ENCODE measurements at regions not wholly inside any gene's neighbourhood (a gene's known extent, or its start where the extent isn't known, plus 50 kb on each side); places are given as distances from the start of the nearest gene placed in this dataset.

DNA sequence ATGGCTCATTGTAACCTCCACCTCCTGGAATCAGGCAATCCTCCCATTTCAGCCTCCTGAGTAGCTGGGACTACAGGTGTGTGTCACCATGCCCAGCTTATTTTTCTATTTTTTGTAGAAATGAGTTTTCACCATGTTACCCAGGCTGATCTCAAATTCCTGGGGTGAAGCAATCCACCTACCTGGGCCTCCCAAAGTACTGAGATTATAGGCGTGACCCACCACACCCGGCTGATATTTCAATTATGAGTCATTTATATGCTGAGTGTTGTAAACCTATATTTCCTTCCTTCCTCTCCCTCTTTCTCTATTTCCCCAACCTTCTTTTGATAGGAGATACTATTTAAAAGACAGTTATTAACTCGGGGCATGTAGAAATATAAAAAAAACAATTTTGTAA, 469.6 kb upstream of the ID2 start:
- TF ChIP-seq, protein P1, sequence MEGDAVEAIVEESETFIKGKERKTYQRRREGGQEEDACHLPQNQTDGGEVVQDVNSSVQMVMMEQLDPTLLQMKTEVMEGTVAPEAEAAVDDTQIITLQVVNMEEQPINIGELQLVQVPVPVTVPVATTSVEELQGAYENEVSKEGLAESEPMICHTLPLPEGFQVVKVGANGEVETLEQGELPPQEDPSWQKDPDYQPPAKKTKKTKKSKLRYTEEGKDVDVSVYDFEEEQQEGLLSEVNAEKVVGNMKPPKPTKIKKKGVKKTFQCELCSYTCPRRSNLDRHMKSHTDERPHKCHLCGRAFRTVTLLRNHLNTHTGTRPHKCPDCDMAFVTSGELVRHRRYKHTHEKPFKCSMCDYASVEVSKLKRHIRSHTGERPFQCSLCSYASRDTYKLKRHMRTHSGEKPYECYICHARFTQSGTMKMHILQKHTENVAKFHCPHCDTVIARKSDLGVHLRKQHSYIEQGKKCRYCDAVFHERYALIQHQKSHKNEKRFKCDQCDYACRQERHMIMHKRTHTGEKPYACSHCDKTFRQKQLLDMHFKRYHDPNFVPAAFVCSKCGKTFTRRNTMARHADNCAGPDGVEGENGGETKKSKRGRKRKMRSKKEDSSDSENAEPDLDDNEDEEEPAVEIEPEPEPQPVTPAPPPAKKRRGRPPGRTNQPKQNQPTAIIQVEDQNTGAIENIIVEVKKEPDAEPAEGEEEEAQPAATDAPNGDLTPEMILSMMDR (IDR thresholded peaks at IDR 0.05), result no peak
- no peak for TF ChIP-seq POLR2A (IDR thresholded peaks at IDR 0.05)

All from heart left ventricle (tissue), 13 donors.